DOHH2 (cell line): ENCODE measurements at regions not wholly inside any gene's neighbourhood (a gene's known extent, or its start where the extent isn't known, plus 50 kb on each side); places are given as distances from the start of the nearest gene placed in this dataset.

Source experiments
- H3F3A ChIP-seq: fragments of 200-600 bp; sonication (generic), shearing (Covaris generic); 2 replicates; pipeline ENCODE4 v1.6.0; 2016; ENCODE audit warnings: antibody characterized with exemption, mild to moderate bottlenecking; ENCODE audit not compliant: control insufficient read depth, insufficient read depth
- H3K27ac ChIP-seq: fragments of 200-600 bp; sonication (generic); 2 replicates; pipeline ENCODE4 v1.5.1; 2014; ENCODE audit warnings: low read depth, mild to moderate bottlenecking, low read length, moderate library complexity
- H3K27me3 ChIP-seq: fragments of 200-600 bp; sonication (generic); 2 replicates; pipeline ENCODE4 v1.6.1; 2014; ENCODE audit warnings: mild to moderate bottlenecking, low read length, mixed read lengths; ENCODE audit not compliant: control insufficient read depth
- H3K36me3 ChIP-seq: fragments of 200-600 bp; sonication (generic); 2 replicates; pipeline ENCODE4 v1.6.1; 2014; ENCODE audit warnings: mild to moderate bottlenecking, low read length, moderate library complexity, mixed read lengths; ENCODE audit not compliant: control insufficient read depth
- H3K4me1 ChIP-seq: fragments of 200-600 bp; sonication (generic); 2 replicates; pipeline ENCODE4 v1.6.1; 2014; ENCODE audit warnings: mild to moderate bottlenecking, low read length, mixed read lengths; ENCODE audit not compliant: control insufficient read depth
- H3K4me2 ChIP-seq: fragments of 200-600 bp; sonication (generic); 2 replicates; pipeline ENCODE4 v1.6.0; 2014; ENCODE audit warnings: mild to moderate bottlenecking, low read length, moderate library complexity
- H3K4me3 ChIP-seq: fragments of 200-600 bp; sonication (generic); 2 replicates; pipeline ENCODE4 v1.5.1; 2014; ENCODE audit warnings: mild to moderate bottlenecking, low read length, mixed read lengths
- H3K79me2 ChIP-seq: fragments of 200-600 bp; sonication (generic); 2 replicates; pipeline ENCODE4 v1.6.1; 2014; ENCODE audit warnings: mild to moderate bottlenecking, low read length, mixed read lengths; ENCODE audit not compliant: control insufficient read depth
- H3K9me2 ChIP-seq: fragments of 200-600 bp; sonication (generic); replicated peaks from 2 replicates; pipeline ENCODE4 v1.6.1; 2014; ENCODE audit warnings: mild to moderate bottlenecking, low read length, mixed read lengths; ENCODE audit not compliant: control insufficient read depth
- H3K9me3 ChIP-seq: fragments of 200-600 bp; sonication (generic); 2 replicates; pipeline ENCODE4 v1.6.1; 2014; ENCODE audit warnings: antibody characterized with exemption, low read length, mixed read lengths; ENCODE audit not compliant: control insufficient read depth, insufficient read depth
- H4K20me1 ChIP-seq: fragments of 200-600 bp; sonication (generic); 2 replicates; pipeline ENCODE4 v1.6.0; 2014; ENCODE audit warnings: low read depth, mild to moderate bottlenecking, antibody characterized with exemption, low read length, moderate library complexity; ENCODE audit not compliant: control insufficient read depth, insufficient read depth
- CTCF ChIP-seq: fragments of 200-600 bp; sonication (generic); IDR thresholded peaks from one replicate; pipeline ENCODE4 v1.5.1; 2014; ENCODE audit warnings: antibody characterized with exemption, mild to moderate bottlenecking, low read depth, low read length; ENCODE audit not compliant: poor library complexity, severe bottlenecking
- EZH2phosphoT487 ChIP-seq: fragments of 200-600 bp; sonication (generic); IDR thresholded peaks from 2 replicates; pipeline ENCODE4 v1.6.1; 2017; ENCODE audit warnings: borderline replicate concordance, mild to moderate bottlenecking, antibody characterized with exemption, low read length, moderate library complexity, mixed read lengths

- TF ChIP-seq EZH2phosphoT487 (no peak), CTCF (no peak)
- Histone ChIP-seq H3K36me3 (no peaks in the 10 kb centered on the region), H3K27ac (no peak overlapping the region), H3K4me1 (no peaks in the 10 kb centered on the region), H3K27me3 (peaks cover 22% of the 10 kb centered on the region), H3K9me2 (no peaks in the 10 kb centered on the region), H3K4me2 (no peak overlapping the region), H3K9me3 (no peaks in the 10 kb centered on the region), H3K4me3 (no peak overlapping the region), H3K79me2 (no peaks in the 10 kb centered on the region), H3F3A (no peaks in the 10 kb centered on the region), H4K20me1 (no peaks in the 10 kb centered on the region)
These were observed 89.7 kb upstream of the ADRA1B start for GRCh38 chr5:159826351-159827214.

- Histone ChIP-seq H3K27me3 (peaks cover 22% of the 10 kb centered on the region), H3K9me3 (no peaks in the 10 kb centered on the region), H4K20me1 (no peaks in the 10 kb centered on the region), H3K79me2 (no peaks in the 10 kb centered on the region), H3K4me3 (no peak overlapping the region), H3K9me2 (no peaks in the 10 kb centered on the region), H3K36me3 (no peaks in the 10 kb centered on the region), H3F3A (no peaks in the 10 kb centered on the region), H3K4me1 (no peaks in the 10 kb centered on the region), H3K4me2 (no peak overlapping the region), H3K27ac (no peak overlapping the region)
- TF ChIP-seq EZH2phosphoT487 (no peak), CTCF (no peak)
These were observed 88.4 kb upstream of the ADRA1B start for GRCh38 chr5:159827861-159828260.

DNA sequence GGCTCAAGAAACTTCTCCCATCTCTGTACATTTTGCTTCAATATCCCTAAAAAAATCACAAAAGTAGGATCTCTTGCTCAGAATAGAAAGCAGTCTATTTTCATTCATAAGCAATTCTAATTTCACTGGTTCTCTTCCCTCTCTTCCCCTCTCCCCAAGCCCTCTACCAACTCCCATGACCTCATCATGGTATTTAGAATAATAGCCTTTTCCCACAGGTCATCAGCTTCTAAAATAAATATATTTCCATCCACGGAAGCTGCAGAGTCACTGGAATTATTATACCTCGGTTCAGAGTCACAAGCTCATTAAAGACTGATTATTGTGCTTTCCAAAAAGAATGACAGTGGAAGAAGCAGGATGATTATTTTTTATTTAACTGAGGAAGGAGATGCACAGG is 84.2 kb upstream of the ADRA1B start:
- TF ChIP-seq CTCF = no peak
- TF ChIP-seq EZH2phosphoT487 = no peak
- no peak overlapping the region for H3K4me2 ChIP-seq
- H3K27me3 ChIP-seq = peaks cover 7% of the 10 kb centered on the region
- no peaks in the 10 kb centered on the region for H3K79me2 ChIP-seq
- H3K4me1 ChIP-seq = no peaks in the 10 kb centered on the region
- no peaks in the 10 kb centered on the region for H3K9me2 ChIP-seq
- no peaks in the 10 kb centered on the region for H4K20me1 ChIP-seq
- no peak overlapping the region for H3K27ac ChIP-seq
- no peaks in the 10 kb centered on the region for H3F3A ChIP-seq
- H3K4me3 ChIP-seq = no peak overlapping the region
- no peaks in the 10 kb centered on the region for H3K9me3 ChIP-seq
- H3K36me3 ChIP-seq = no peaks in the 10 kb centered on the region
